ENCODE measurements at regions not wholly inside any gene's neighbourhood (a gene's known extent, or its start where the extent isn't known, plus 50 kb on each side); places are given as distances from the start of the nearest gene placed in this dataset.

DNA sequence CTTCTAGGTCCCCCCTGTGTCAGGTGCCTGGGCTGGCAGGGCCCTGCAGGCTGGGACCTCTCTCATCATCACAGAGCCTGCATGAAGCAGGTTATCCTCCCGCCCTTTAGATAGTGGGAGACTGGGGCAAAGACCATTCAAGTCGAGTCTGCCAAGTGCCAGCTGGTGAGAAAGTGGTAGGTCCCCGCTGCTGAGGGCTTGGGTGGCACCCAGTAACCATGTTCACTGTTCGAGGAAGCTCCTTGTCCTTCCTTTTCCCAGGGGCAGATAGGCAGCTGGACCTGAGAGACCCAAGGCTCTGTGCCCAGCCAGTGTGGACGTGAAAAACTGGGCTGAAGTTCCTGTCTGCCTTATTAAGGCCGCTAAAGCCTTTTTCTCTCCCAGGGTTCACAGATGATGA is 1319.8 kb downstream of the TBC1D22A start:
- H3K4me1 ChIP-seq (ENCODE audit: insufficient read depth, low read length), result no peaks in the 10 kb centered on the region
- H3K27me3 ChIP-seq (ENCODE audit: control insufficient read depth in 1 of 2, insufficient read depth in 2 of 2, low read length in 2 of 2), result peaks cover 4 to 24% of the 10 kb centered on the region in 2 experiments
- FAIRE-seq (no peak), DNase-seq (ENCODE audit: low spot score) (no peak), ATAC-seq (no peak)
- in situ Hi-C loops (cut with HindIII; ENCODE audit: extremely low pct_ligation_motif_present, low pct_unique_long_range_greater_than_20kb) (no loop called here), intact Hi-C loops (cut with micrococcal nuclease; ENCODE audit: unreplicated experiment) (no loop called here)
- H3K27ac ChIP-seq (ENCODE audit: extremely low read length, insufficient read depth, low read length), result no peak overlapping the region
- no TSS peak for BruUV-seq (replicated peaks)
- ChIA-PET POLR2A (no interaction called here), CTCF (ENCODE audit: low intra/inter-chr PET ratio, low total read pairs) (no interaction called here)
- H3K36me3 ChIP-seq (replicated peaks in 1 of 2; ENCODE audit: control insufficient read depth in 1 of 2, insufficient read depth in 2 of 2, low read length in 2 of 2), result no peaks in the 10 kb centered on the region
- H3K4me2 ChIP-seq (ENCODE audit: low read depth, low read length), result no peak overlapping the region
- H3K9me3 ChIP-seq (ENCODE audit: low read length), result no peaks in the 10 kb centered on the region
- 0% methylated on average over 1 of the region's 6 CpGs for WGBS (ENCODE audit: low lambda C conversion rate)
- no peak overlapping the region for H2AFZ ChIP-seq (ENCODE audit: low read length)
- H3K9ac ChIP-seq (ENCODE audit: insufficient read depth, low read depth, low read length), result no peak overlapping the region
- TF ChIP-seq HOXA7 (CRISPR knock-in tag; IDR thresholded peaks at IDR 0.05), result no peak
- no peak for TF ChIP-seq ATAD3A (CRISPR knock-in tag; IDR thresholded peaks at IDR 0.05)
- TF ChIP-seq ZNF720 (CRISPR knock-in tag; IDR thresholded peaks at IDR 0.05), result no peak
- TF ChIP-seq HNRNPLL (IDR thresholded peaks at IDR 0.05; ENCODE audit: low read depth, low read length, poor library complexity, severe bottlenecking), result no peak
- no peak for TF ChIP-seq ZNF138 (CRISPR knock-in tag; IDR thresholded peaks at IDR 0.05; ENCODE audit: low read depth)
- H4K20me1 ChIP-seq (ENCODE audit: insufficient read depth, low read length), result no peaks in the 10 kb centered on the region
- no peak overlapping the region for H3K4me3 ChIP-seq (replicated peaks in 1 of 3; ENCODE audit: insufficient read depth in 1 of 3, low read depth in 2 of 3, low read length in 3 of 3)
- H3K79me2 ChIP-seq (ENCODE audit: insufficient read depth, low read length), result no peaks in the 10 kb centered on the region

DNA sequence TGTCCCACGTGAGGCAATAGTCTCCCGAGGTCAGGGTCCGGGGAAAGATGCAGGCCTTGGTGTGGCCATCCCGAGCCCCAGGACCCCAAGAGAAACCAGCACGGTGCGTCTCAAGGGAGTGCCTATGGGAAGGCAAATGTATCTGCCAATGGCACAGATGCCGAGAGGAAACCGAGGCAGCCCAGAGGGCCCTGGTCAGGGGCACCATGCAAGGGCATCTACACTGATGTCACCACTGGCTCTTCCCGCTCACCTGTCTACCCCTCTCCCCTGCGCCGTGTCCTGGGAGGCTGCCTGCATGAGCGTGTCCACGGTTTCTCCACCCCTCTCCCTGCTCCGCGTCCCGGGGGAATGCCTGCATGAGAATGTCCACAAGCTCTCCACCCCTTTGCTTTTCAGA is 1318.8 kb downstream of the TBC1D22A start:
- no peak overlapping the region for H3K27ac ChIP-seq (ENCODE audit: extremely low read length, insufficient read depth, low read length)
- H3K4me1 ChIP-seq (ENCODE audit: insufficient read depth, low read length), result no peaks in the 10 kb centered on the region
- CTCF ChIA-PET (ENCODE audit: low intra/inter-chr PET ratio, low total read pairs), result no interaction called here
- POLR2A ChIA-PET, result no interaction called here
- H3K36me3 ChIP-seq (replicated peaks in 1 of 2; ENCODE audit: control insufficient read depth in 1 of 2, insufficient read depth in 2 of 2, low read length in 2 of 2), result no peaks in the 10 kb centered on the region
- H3K9me3 ChIP-seq (ENCODE audit: low read length), result no peaks in the 10 kb centered on the region
- DNase-seq (ENCODE audit: low spot score) (no peak), ATAC-seq (no peak), FAIRE-seq (no peak)
- BruUV-seq (replicated peaks), result no TSS peak
- no peak for TF ChIP-seq ZNF235 (CRISPR knock-in tag; IDR thresholded peaks at IDR 0.05; ENCODE audit: borderline replicate concordance)
- no peak for TF ChIP-seq POGZ (CRISPR knock-in tag; IDR thresholded peaks at IDR 0.05)
- TF ChIP-seq DNMT1 (CRISPR knock-in tag; IDR thresholded peaks at IDR 0.05), result no peak
- no peak for TF ChIP-seq ZNF263 (CRISPR knock-in tag; IDR thresholded peaks at IDR 0.05)
- TF ChIP-seq, protein P1, sequence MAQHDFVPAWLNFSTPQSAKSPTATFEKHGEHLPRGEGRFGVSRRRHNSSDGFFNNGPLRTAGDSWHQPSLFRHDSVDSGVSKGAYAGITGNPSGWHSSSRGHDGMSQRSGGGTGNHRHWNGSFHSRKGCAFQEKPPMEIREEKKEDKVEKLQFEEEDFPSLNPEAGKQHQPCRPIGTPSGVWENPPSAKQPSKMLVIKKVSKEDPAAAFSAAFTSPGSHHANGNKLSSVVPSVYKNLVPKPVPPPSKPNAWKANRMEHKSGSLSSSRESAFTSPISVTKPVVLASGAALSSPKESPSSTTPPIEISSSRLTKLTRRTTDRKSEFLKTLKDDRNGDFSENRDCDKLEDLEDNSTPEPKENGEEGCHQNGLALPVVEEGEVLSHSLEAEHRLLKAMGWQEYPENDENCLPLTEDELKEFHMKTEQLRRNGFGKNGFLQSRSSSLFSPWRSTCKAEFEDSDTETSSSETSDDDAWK (CRISPR knock-in tag; IDR thresholded peaks at IDR 0.05), result no peak
- TF ChIP-seq NCOA2 (CRISPR knock-in tag; IDR thresholded peaks at IDR 0.05), result no peak
- TF ChIP-seq TAF1 (CRISPR knock-in tag; IDR thresholded peaks at IDR 0.05), result no peak
- TF ChIP-seq CHD4 (IDR thresholded peaks at IDR 0.05; ENCODE audit: borderline replicate concordance, low read length), result no peak
- H3K27me3 ChIP-seq (ENCODE audit: control insufficient read depth in 1 of 2, insufficient read depth in 2 of 2, low read length in 2 of 2), result peaks cover 3 to 26% of the 10 kb centered on the region in 2 experiments
- no peaks in the 10 kb centered on the region for H3K79me2 ChIP-seq (ENCODE audit: insufficient read depth, low read length)
- no peak overlapping the region for H2AFZ ChIP-seq (ENCODE audit: low read length)
- in situ Hi-C loops (cut with HindIII; ENCODE audit: extremely low pct_ligation_motif_present, low pct_unique_long_range_greater_than_20kb) (no loop called here), intact Hi-C loops (cut with micrococcal nuclease; ENCODE audit: unreplicated experiment) (no loop called here)
- no peak overlapping the region for H3K4me2 ChIP-seq (ENCODE audit: low read depth, low read length)
- 9% methylated on average over 8 of the region's 16 CpGs for WGBS (ENCODE audit: low lambda C conversion rate)
- no peak overlapping the region for H3K9ac ChIP-seq (ENCODE audit: insufficient read depth, low read depth, low read length)
- no peak overlapping the region for H3K4me3 ChIP-seq (replicated peaks in 1 of 3; ENCODE audit: insufficient read depth in 1 of 3, low read depth in 2 of 3, low read length in 3 of 3)
- H4K20me1 ChIP-seq (ENCODE audit: insufficient read depth, low read length), result no peaks in the 10 kb centered on the region

Measured in HepG2 (cell line).